Smooth muscle cell (in vitro differentiated cells): ENCODE measurements at regions not wholly inside any gene's neighbourhood (a gene's known extent, or its start where the extent isn't known, plus 50 kb on each side); places are given as distances from the start of the nearest gene placed in this dataset.

Experiments used
- DNase-seq: peaks from one replicate; lab custom pipeline; 2025; ENCODE audit not compliant: unreplicated experiment; lab: John Stamatoyannopoulos, UW
- H2AFZ ChIP-seq: fragments of 200-600 bp; sonication (generic); 2 replicates; pipeline ENCODE4 v1.6.0; 2016; ENCODE audit warnings: antibody characterized with exemption, low read depth, mild to moderate bottlenecking
- H3F3A ChIP-seq: fragments of 200-600 bp; sonication (generic); 2 replicates; pipeline ENCODE4 v1.6.0; 2017; ENCODE audit warnings: antibody characterized with exemption, low read depth
- H3K27ac ChIP-seq: fragments of 200-600 bp; sonication (generic); 2 replicates; pipeline ENCODE4 v1.5.1; 2016; ENCODE audit warnings: low read depth, mild to moderate bottlenecking
- H3K27me3 ChIP-seq: fragments of 200-600 bp; sonication (generic); 2 replicates; pipeline ENCODE4 v1.6.1; 2016; ENCODE audit warnings: low read depth, mild to moderate bottlenecking
- H3K36me3 ChIP-seq: fragments of 200-600 bp; sonication (generic); 2 replicates; pipeline ENCODE4 v1.5.1; 2016; ENCODE audit warnings: low read depth
- H3K4me1 ChIP-seq: fragments of 200-600 bp; sonication (generic); 2 replicates; pipeline ENCODE4 v1.5.1; 2016; ENCODE audit warnings: low read depth
- H3K4me2 ChIP-seq: fragments of 200-600 bp; sonication (generic); 2 replicates; pipeline ENCODE4 v1.6.0; 2016; ENCODE audit warnings: mild to moderate bottlenecking
- H3K4me3 ChIP-seq: fragments of 200-600 bp; sonication (generic); 2 replicates; pipeline ENCODE4 v1.5.1; 2016; ENCODE audit warnings: mild to moderate bottlenecking
- H3K79me2 ChIP-seq: fragments of 200-600 bp; sonication (generic); 2 replicates; pipeline ENCODE4 v1.6.0; 2016; ENCODE audit warnings: low read depth, mild to moderate bottlenecking
- H3K9ac ChIP-seq: fragments of 200-600 bp; sonication (generic); 2 replicates; pipeline ENCODE4 v1.6.0; 2016; ENCODE audit warnings: low read depth
- H3K9me3 ChIP-seq: fragments of 200-600 bp; sonication (generic); replicated peaks from 2 replicates; pipeline ENCODE4 v1.5.1; 2016; ENCODE audit warnings: low read depth
- H4K20me1 ChIP-seq: fragments of 200-600 bp; sonication (generic); 2 replicates; pipeline ENCODE4 v1.6.0; 2016; ENCODE audit warnings: low read depth
- WGBS: methylation state at CpG from one replicate; pipeline ENCODE4 v1.1.7; 2016; ENCODE audit warnings: low lambda C conversion rate; 5-methylcytosine and 5-hydroxymethylcytosine counted together
- TF ChIP-seq, protein P1 (sequence below): fragments of 200-600 bp; sonication (generic); IDR thresholded peaks from 2 replicates; pipeline ENCODE4 v1.5.1; 2017; ENCODE audit warnings: borderline replicate concordance, mild to moderate bottlenecking, antibody characterized with exemption; ENCODE audit not compliant: insufficient read depth, poor library complexity, severe bottlenecking

DNA sequence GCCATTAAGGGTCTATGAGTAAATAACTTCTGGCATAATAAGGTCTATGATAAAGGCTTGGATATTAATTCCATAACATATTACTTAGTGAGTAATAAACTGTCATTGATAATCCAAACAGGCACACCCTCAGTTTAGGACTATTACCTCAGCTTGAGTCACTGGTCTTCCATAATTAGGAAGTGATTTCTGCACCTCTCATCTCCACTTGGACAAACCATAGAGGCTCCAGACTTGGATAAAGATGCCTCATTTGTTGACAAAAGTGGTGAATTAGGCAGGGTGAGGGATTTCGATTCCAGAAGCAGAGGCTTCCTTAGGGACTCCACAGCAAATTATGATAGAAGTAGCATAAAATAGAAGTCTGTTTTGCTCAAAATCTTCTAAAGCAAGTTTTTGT, 127.5 kb upstream of the MTAP start:
- H2AFZ ChIP-seq: no peak overlapping the region
- no peak overlapping the region for H3K9ac ChIP-seq
- H3K4me2 ChIP-seq: no peak overlapping the region
- TF ChIP-seq, protein P1, sequence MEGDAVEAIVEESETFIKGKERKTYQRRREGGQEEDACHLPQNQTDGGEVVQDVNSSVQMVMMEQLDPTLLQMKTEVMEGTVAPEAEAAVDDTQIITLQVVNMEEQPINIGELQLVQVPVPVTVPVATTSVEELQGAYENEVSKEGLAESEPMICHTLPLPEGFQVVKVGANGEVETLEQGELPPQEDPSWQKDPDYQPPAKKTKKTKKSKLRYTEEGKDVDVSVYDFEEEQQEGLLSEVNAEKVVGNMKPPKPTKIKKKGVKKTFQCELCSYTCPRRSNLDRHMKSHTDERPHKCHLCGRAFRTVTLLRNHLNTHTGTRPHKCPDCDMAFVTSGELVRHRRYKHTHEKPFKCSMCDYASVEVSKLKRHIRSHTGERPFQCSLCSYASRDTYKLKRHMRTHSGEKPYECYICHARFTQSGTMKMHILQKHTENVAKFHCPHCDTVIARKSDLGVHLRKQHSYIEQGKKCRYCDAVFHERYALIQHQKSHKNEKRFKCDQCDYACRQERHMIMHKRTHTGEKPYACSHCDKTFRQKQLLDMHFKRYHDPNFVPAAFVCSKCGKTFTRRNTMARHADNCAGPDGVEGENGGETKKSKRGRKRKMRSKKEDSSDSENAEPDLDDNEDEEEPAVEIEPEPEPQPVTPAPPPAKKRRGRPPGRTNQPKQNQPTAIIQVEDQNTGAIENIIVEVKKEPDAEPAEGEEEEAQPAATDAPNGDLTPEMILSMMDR: no peak
- no peaks in the 10 kb centered on the region for H3K27me3 ChIP-seq
- no peaks in the 10 kb centered on the region for H3K79me2 ChIP-seq
- DNase-seq: no peak
- 88% methylated on average over 1 of the region's 1 CpG for WGBS
- H4K20me1 ChIP-seq: no peaks in the 10 kb centered on the region
- no peaks in the 10 kb centered on the region for H3F3A ChIP-seq
- H3K36me3 ChIP-seq: no peaks in the 10 kb centered on the region
- H3K4me1 ChIP-seq: peaks cover 12% of the 10 kb centered on the region
- H3K27ac ChIP-seq: no peak overlapping the region
- no peaks in the 10 kb centered on the region for H3K9me3 ChIP-seq
- H3K4me3 ChIP-seq: no peak overlapping the region

DNA sequence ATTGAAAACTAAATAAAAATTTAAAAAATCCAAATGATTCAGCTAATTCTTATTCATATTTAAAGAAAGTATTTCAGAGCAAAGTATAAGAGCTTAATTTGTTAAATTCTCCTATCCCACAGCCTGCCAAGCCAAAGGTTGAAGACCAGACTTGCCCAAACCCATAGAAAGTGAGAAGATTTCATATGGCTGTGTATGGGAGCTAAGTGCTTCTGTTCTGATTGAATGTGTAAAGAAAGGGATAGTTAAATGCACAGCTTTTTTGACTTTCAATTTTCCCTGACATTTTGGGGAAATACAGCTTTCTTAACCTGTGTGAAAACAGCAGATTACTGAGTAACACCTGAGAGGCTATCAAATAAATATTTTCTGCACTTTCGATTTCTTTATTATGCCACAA, 125.0 kb upstream of the MTAP start:
- peak overlapping the region; percentile 79 for H3K27ac ChIP-seq
- peaks cover 16% of the 10 kb centered on the region for H3K4me1 ChIP-seq
- H3K4me2 ChIP-seq: peak overlapping the region; percentile 67

DNA sequence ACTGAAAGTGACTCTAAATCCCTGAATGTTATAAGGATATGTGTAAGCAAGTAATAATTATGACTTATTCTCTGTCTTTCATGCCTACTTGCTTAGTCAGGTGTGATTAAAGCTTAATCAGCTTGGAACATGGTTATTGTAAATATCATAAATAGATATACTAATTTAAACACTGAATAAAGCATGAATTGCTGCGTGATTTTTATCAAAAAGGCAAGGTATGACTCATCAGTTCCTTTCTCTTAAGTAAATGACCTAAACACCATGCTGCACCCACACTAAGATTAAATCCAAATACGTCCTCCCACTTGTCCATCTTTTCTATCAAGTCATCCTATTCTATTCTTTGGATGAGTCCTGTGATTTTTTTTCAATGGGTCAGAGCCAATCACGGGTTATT, 124.6 kb upstream of the MTAP start:
- peaks cover 13% of the 10 kb centered on the region for H3K4me1 ChIP-seq
- H4K20me1 ChIP-seq: no peaks in the 10 kb centered on the region
- 17% methylated on average over 3 of the region's 3 CpGs for WGBS
- H3K9me3 ChIP-seq: no peaks in the 10 kb centered on the region
- H3K4me2 ChIP-seq: peak overlapping the region; percentile 67
- H3K79me2 ChIP-seq: no peaks in the 10 kb centered on the region
- TF ChIP-seq, protein P1: no peak
- no peaks in the 10 kb centered on the region for H3K36me3 ChIP-seq
- H3K4me3 ChIP-seq: no peak overlapping the region
- peaks cover 4% of the 10 kb centered on the region for H3F3A ChIP-seq
- no peaks in the 10 kb centered on the region for H3K27me3 ChIP-seq
- peak overlapping the region; percentile 79 for H3K27ac ChIP-seq
- no peak for DNase-seq
- H2AFZ ChIP-seq: peak overlapping the region; percentile 62
- peak overlapping the region; percentile 25 for H3K9ac ChIP-seq

More for the DNA sequence above, 125.0 kb upstream of the MTAP start:
- Histone ChIP-seq H2AFZ (peak overlapping the region; percentile 62), H3K9me3 (no peaks in the 10 kb centered on the region), H3K36me3 (no peaks in the 10 kb centered on the region), H3F3A (peaks cover 4% of the 10 kb centered on the region), H3K4me3 (no peak overlapping the region), H3K79me2 (no peaks in the 10 kb centered on the region), H4K20me1 (no peaks in the 10 kb centered on the region), H3K9ac (peak overlapping the region; percentile 25), H3K27me3 (no peaks in the 10 kb centered on the region)
- WGBS: 81% methylated on average over 1 of the region's 1 CpG
- DNase-seq: no peak
- TF ChIP-seq, protein P1: no peak

DNA sequence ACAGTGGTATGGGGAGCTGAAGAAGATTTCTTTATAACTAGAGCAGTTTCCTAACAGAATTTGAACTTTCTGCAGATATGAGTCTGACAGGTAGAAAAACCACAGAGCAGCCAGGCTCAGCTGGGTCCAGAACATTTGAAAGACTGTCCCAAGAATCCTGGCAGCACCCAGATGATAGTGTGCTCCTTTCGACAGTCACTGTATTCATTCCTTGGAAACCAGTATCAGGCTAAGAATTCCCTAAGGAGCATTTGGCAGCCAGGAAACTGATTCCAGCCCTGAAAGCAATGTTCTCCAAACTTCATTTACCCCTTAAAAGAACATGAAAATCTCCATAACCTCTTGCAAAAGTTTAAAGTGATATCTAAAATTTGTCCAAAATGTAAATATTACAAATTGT, 123.0 kb upstream of the MTAP start:
- Histone ChIP-seq H3K36me3 (no peaks in the 10 kb centered on the region), H3F3A (peaks cover 4% of the 10 kb centered on the region), H3K4me3 (no peak overlapping the region), H3K4me2 (peak overlapping the region; percentile 7), H3K4me1 (peaks cover 19% of the 10 kb centered on the region), H3K9me3 (no peaks in the 10 kb centered on the region), H3K27ac (peak overlapping the region; percentile 17), H3K79me2 (no peaks in the 10 kb centered on the region), H4K20me1 (no peaks in the 10 kb centered on the region), H2AFZ (peak overlapping the region; percentile 87), H3K27me3 (no peaks in the 10 kb centered on the region), H3K9ac (no peak overlapping the region)
- TF ChIP-seq, protein P1: no peak
- DNase-seq: no peak
- WGBS: 39% methylated on average over 1 of the region's 1 CpG
